GM12878 (cell line): ENCODE measurements at regions not wholly inside any gene's neighbourhood (a gene's known extent, or its start where the extent isn't known, plus 50 kb on each side); places are given as distances from the start of the nearest gene placed in this dataset.

Source experiments
- ATAC-seq: fragments of 200-7000 bp; cut with Tn5 transposase; 3 replicates; pipeline ENCODE4 v1.9.1; 2020; ENCODE audit warnings: mild to moderate bottlenecking, moderate library complexity
- BruUV-seq: library from RNA; stranded (reverse); fragments of 400-500 nt; replicated peaks from 2 replicates; lab custom pipeline; 2021; lab: Mats Ljungman, UMichigan
- CTCF ChIA-PET: fragments of 300-600 bp; sonication (Branson Sonifier 250); formaldehyde crosslinking; extraction: SDS; loops from one replicate; lab custom pipeline; 2021; ENCODE audit warnings: inconsistent platforms; lab: Yijun Ruan, JAX
- POLR2A ChIA-PET: fragments of 350-600 bp; formaldehyde crosslinking; extraction: SDS; loops from one replicate; lab custom pipeline; 2021; ENCODE audit warnings: inconsistent platforms; lab: Charles Lee
- RAD21 ChIA-PET: fragments of 300-600 bp; sonication (Branson Sonifier 250); formaldehyde crosslinking; loops from one replicate; lab custom pipeline; 2023; ENCODE audit warnings: antibody characterized with exemption; ENCODE audit not compliant: unreplicated experiment; lab: Charles Lee
- SMC1A ChIA-PET: fragments of 300-600 bp; sonication (Branson Sonifier 250); formaldehyde crosslinking; loops from one replicate; lab custom pipeline; 2023; ENCODE audit not compliant: unreplicated experiment, uncharacterized antibody; lab: Charles Lee
- DNase-seq: peaks from one replicate; pipeline ENCODE4 v3.0.0-alpha.2; 2011; ENCODE audit warnings: low read depth, low spot score
- FAIRE-seq: peaks from 3 replicates; lab custom pipeline; 2011; peaks lifted over from hg19 to GRCh38; lab: Jason Lieb, UNC
- H2AFZ ChIP-seq: 2 replicates; pipeline ENCODE4 v1.6.0; 2011; ENCODE audit warnings: low read depth, low read length, control low read depth; ENCODE audit not compliant: control insufficient read depth
- H3K27ac ChIP-seq: 2 replicates; pipeline ENCODE4 v1.5.1; 2011; ENCODE audit warnings: control low read depth; ENCODE audit not compliant: control insufficient read depth, insufficient read depth
- H3K27me3 ChIP-seq, 2 experiments: replicated peaks in 1 of 2; 2 replicates each; pipeline versions ENCODE4 v1.6.0 to v1.6.1; 2011; ENCODE audit warnings: low read length in 1 of 2; ENCODE audit not compliant: control insufficient read depth in 2 of 2, insufficient read depth in 2 of 2
- H3K36me3 ChIP-seq, 2 experiments: 2 replicates each; pipeline ENCODE4 v1.5.1; 2011; ENCODE audit warnings: low read length in 1 of 2; ENCODE audit not compliant: control insufficient read depth in 2 of 2, insufficient read depth in 2 of 2
- H3K4me1 ChIP-seq: 2 replicates; pipeline ENCODE4 v1.6.1; 2011; ENCODE audit warnings: mild to moderate bottlenecking, low read length, moderate library complexity, mixed read lengths; ENCODE audit not compliant: control insufficient read depth, insufficient read depth
- H3K4me2 ChIP-seq: 2 replicates; pipeline ENCODE4 v1.6.0; 2011; ENCODE audit warnings: control low read depth; ENCODE audit not compliant: control insufficient read depth, insufficient read depth
- H3K4me3 ChIP-seq: fragments of 200-600 bp; sonication (generic); 2 replicates; pipeline ENCODE4 v1.5.1; 2016
- H3K79me2 ChIP-seq: 2 replicates; pipeline ENCODE4 v1.6.0; 2011; ENCODE audit warnings: low read length; ENCODE audit not compliant: control insufficient read depth, insufficient read depth
- H3K9ac ChIP-seq: 2 replicates; pipeline ENCODE4 v1.8.0; 2011; ENCODE audit warnings: low read length, control low read depth, mixed read lengths; ENCODE audit not compliant: control insufficient read depth, insufficient read depth
- H3K9me3 ChIP-seq: replicated peaks from 3 replicates; pipeline ENCODE4 v1.5.1; 2011; ENCODE audit warnings: mild to moderate bottlenecking, low read length; ENCODE audit not compliant: control insufficient read depth, insufficient read depth
- H4K20me1 ChIP-seq: 2 replicates; pipeline ENCODE4 v1.6.0; 2011; ENCODE audit not compliant: control insufficient read depth, insufficient read depth
- BCL11A ChIP-seq: IDR thresholded peaks from 2 replicates; pipeline ENCODE4 v1.6.1; 2011; ENCODE audit warnings: low read depth, low read length
- E4F1 ChIP-seq: fragments of 450-650 bp; IDR thresholded peaks from 2 replicates; pipeline ENCODE4 v1.6.1; 2018; ENCODE audit warnings: borderline replicate concordance, mild to moderate bottlenecking; ENCODE audit not compliant: partially characterized antibody
- EED ChIP-seq: sonication (generic); IDR thresholded peaks from 2 replicates; pipeline ENCODE4 v1.6.1; 2016; ENCODE audit warnings: antibody characterized with exemption, low read depth
- HCFC1 ChIP-seq: fragments of 150-350 bp; IDR thresholded peaks from 2 replicates; pipeline ENCODE4 v1.6.1; 2014; ENCODE audit warnings: low read length
- JUNB ChIP-seq: IDR thresholded peaks from 2 replicates; pipeline ENCODE4 v1.6.1; 2016; ENCODE audit warnings: antibody characterized with exemption, mild to moderate bottlenecking
- MYB ChIP-seq: fragments of 150-350 bp; IDR thresholded peaks from 2 replicates; pipeline ENCODE4 v1.6.1; 2014; ENCODE audit warnings: mild to moderate bottlenecking, low read depth, low read length, borderline replicate concordance
- NFYA ChIP-seq: IDR thresholded peaks from 2 replicates; pipeline ENCODE4 v1.6.1; 2011; ENCODE audit warnings: low read depth, mild to moderate bottlenecking, low read length, improper control_type of control experiment, borderline replicate concordance
- NKRF ChIP-seq: fragments of 450-650 bp; conservative IDR thresholded peaks from 2 replicates; pipeline ENCODE4 v1.6.1; 2017; ENCODE audit warnings: mild to moderate bottlenecking, moderate library complexity
- NRF1 ChIP-seq: conservative IDR thresholded peaks from 2 replicates; pipeline ENCODE4 v1.6.1; 2011; ENCODE audit warnings: mild to moderate bottlenecking, low read depth, low read length, improper control_type of control experiment
- SUZ12 ChIP-seq: fragments of 200-600 bp; sonication (generic); IDR thresholded peaks from one replicate; pipeline ENCODE4 v1.6.1; 2018; ENCODE audit warnings: antibody characterized with exemption, mild to moderate bottlenecking; ENCODE audit not compliant: unreplicated experiment
- TARDBP ChIP-seq: IDR thresholded peaks from 2 replicates; pipeline ENCODE4 v1.6.1; 2016; ENCODE audit warnings: borderline replicate concordance
- TCF12 ChIP-seq: IDR thresholded peaks from 2 replicates; pipeline ENCODE4 v1.6.1; 2011; ENCODE audit warnings: low read depth, mild to moderate bottlenecking, low read length
- ZBTB33 ChIP-seq: fragments of 450-650 bp; IDR thresholded peaks from 2 replicates; pipeline ENCODE4 v1.6.1; 2017; ENCODE audit warnings: mild to moderate bottlenecking
- ZNF207 ChIP-seq: fragments of 450-650 bp; IDR thresholded peaks from 2 replicates; pipeline ENCODE4 v1.6.1; 2014; ENCODE audit warnings: antibody characterized with exemption, mild to moderate bottlenecking, borderline replicate concordance
- WGBS: methylation state at CpG from one replicate; pipeline ENCODE4 v1.1.6; 2016; ENCODE audit warnings: low lambda C conversion rate; ENCODE audit not compliant: insufficient replicate concordance, insufficient coverage; ENCODE audit errors: missing lambda C conversion rate; 5-methylcytosine and 5-hydroxymethylcytosine counted together
- in situ Hi-C: fragments of 300-500 bp; cut with MboI; formaldehyde crosslinking; loops from 9 replicates; pipeline ENCODE4 v1.14.3; 2018; ENCODE audit warnings: mixed read lengths
- intact Hi-C: fragments of 100-400 bp; cut with micrococcal nuclease; formaldehyde crosslinking; loops from one replicate; pipeline ENCODE4 v1.14.2; 2022; ENCODE audit not compliant: unreplicated experiment
- TF ChIP-seq, protein P1 (sequence below): fragments of 450-650 bp; IDR thresholded peaks from 2 replicates; pipeline ENCODE4 v1.6.1; 2016; ENCODE audit warnings: mild to moderate bottlenecking

DNA sequence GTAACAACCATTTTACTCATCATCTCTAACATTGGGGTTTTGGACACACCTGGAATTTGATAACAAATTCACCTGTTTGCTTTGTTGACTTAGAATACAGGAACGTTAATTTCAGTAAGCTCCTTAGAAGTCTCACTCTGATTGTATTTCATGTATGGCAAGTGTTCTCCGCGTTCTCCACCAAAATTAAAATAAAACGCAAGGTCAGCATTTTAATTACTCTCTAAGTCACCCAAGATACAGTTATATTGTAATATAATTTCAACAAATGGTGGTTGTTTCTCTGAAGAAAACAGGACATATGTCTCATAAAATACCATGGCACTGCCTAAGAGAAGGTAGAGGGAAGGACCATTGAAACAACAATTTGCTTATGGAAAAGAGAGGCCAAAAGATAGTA lies 742.1 kb downstream of the LIG4 start:
- H3K4me2 ChIP-seq, result no peak overlapping the region
- H3K27ac ChIP-seq, result no peak overlapping the region
- no peak overlapping the region for H3K9ac ChIP-seq
- no peaks in the 10 kb centered on the region for H3K79me2 ChIP-seq
- ChIA-PET SMC1A (no interaction called here), POLR2A (no interaction called here), RAD21 (no interaction called here), CTCF (no interaction called here)
- no TSS peak for BruUV-seq
- no peaks in the 10 kb centered on the region for H3K27me3 ChIP-seq
- no peaks in the 10 kb centered on the region for H3K9me3 ChIP-seq
- in situ Hi-C loops, result no loop called here
- no peak overlapping the region for H3K4me3 ChIP-seq
- H3K4me1 ChIP-seq, result no peaks in the 10 kb centered on the region
- no peak for ATAC-seq
- no peak for FAIRE-seq
- no peaks in the 10 kb centered on the region for H3K36me3 ChIP-seq
- intact Hi-C loops, result no loop called here
- no peak for DNase-seq
- 58% methylated on average over 4 of the region's 4 CpGs for WGBS
- no peak overlapping the region for H2AFZ ChIP-seq
- H4K20me1 ChIP-seq, result no peaks in the 10 kb centered on the region
- no peak for TF ChIP-seq NKRF
- no peak for TF ChIP-seq MYB
- TF ChIP-seq EED, result no peak
- no peak for TF ChIP-seq JUNB
- TF ChIP-seq ZNF207, result no peak
- TF ChIP-seq TCF12, result no peak
- no peak for TF ChIP-seq E4F1
- TF ChIP-seq ZBTB33, result no peak
- TF ChIP-seq NFYA, result no peak
- no peak for TF ChIP-seq SUZ12
- no peak for TF ChIP-seq HCFC1
- TF ChIP-seq BCL11A, result no peak
- TF ChIP-seq TARDBP, result no peak
- TF ChIP-seq, protein P1, sequence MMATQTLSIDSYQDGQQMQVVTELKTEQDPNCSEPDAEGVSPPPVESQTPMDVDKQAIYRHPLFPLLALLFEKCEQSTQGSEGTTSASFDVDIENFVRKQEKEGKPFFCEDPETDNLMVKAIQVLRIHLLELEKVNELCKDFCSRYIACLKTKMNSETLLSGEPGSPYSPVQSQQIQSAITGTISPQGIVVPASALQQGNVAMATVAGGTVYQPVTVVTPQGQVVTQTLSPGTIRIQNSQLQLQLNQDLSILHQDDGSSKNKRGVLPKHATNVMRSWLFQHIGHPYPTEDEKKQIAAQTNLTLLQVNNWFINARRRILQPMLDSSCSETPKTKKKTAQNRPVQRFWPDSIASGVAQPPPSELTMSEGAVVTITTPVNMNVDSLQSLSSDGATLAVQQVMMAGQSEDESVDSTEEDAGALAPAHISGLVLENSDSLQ, result no peak
- TF ChIP-seq NRF1, result no peak
